ENCODE measurements at regions not wholly inside any gene's neighbourhood (a gene's known extent, or its start where the extent isn't known, plus 50 kb on each side); places are given as distances from the start of the nearest gene placed in this dataset.

DNA sequence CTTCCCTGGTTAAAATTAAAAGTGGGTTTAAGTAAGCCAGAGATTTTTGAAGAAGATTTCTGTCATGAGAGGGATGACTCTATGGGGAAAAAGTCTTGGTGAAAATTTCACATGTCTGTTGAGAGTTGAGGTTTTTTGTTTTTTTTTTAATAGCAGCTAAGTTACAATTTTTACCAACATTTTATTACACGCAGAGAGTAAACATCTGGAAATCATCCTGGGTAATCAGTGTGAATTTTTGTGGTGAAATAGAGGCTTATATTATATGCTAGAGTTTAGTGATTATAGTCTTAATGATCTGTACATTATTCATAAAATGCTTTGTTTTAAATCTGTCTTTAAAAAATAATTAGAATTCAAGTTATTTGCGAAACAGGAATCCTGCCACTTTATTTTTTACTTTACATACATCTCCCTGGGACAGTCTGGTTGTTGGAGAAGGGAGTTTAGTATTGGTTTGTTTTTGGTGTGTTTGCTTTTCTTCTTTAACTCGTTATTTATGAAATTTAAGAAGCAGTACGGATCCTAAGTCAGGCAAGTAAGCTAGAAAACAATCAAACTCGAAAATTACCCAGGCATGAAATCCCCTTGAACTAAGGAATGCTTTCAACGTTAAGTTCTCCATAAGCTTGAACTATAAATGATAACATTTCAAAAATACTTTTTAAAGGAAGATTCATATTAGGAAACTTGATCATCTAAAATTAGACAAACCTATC is 143.4 kb upstream of the TSC22D2 start:
- no peak for TF ChIP-seq CTCF (IDR thresholded peaks at IDR 0.05; ENCODE audit: poor library complexity)
- no peak for TF ChIP-seq EZH2phosphoT487 (IDR thresholded peaks at IDR 0.05; ENCODE audit: low read depth, severe bottlenecking, unreplicated experiment)
- TF ChIP-seq EZH2 (IDR thresholded peaks at IDR 0.05; ENCODE audit: borderline replicate concordance): no peak

Data from hepatocyte (in vitro differentiated cells).